T-helper 1 cell treated with Interleukin-12 subunit alpha and Interleukin-12 subunit beta and Interleukin-4 antibody, amounts not matched to agents 30 ng/mL and 1 ng/mL, for 36 hours (primary cell): ENCODE measurements at regions not wholly inside any gene's neighbourhood (a gene's known extent, or its start where the extent isn't known, plus 50 kb on each side); places are given as distances from the start of the nearest gene placed in this dataset.
"Not testable (repeated sequence)": the region's sequence is repeated elsewhere in the genome, so short reads cannot be mapped to it uniquely, and the experiment has no call there.

Experiments
- intact Hi-C: fragments of 100-400 bp; cut with micrococcal nuclease; formaldehyde crosslinking; loops from one replicate; pipeline ENCODE4 v1.15.1; 2024

DNA sequence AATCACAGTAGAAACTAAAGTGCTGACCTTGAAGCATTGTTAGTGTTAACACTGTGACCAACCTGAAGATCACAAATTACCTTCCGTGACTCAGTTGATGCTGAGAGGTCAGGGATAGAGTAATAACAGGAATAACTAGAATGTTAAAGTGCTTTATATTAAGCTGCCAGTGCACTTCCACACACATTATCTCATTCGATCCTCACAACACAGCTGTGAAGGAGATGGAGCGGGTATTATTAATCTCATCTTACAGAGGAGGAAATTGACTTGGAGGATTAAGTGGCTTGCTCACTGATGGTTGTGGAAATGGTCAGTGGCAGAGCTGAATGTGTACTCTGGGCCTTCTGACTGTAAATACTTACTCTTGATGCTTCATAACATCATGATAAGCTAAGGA is 252.5 kb upstream of the DMRT1 start:
- intact Hi-C loops, result no loop called here

DNA sequence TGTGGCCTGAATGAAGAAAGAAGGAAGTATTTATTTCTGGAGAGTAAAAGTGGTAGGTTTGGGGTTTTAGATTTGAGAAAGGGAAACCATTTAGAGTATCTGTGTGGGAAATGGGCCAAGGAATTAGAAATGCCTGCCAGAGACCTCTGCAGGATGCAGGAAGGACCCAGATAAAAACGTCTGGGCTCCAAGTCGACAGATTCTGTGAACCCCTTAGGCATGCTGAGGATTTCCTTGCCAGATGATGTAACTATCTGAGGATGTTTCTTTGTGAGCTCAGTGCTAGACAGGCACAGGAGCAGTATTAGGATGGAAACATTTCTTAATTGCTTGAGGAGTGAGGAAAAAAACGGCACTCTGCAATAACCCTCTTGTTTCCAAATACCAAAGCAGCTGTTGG is 251.8 kb upstream of the DMRT1 start:
- intact Hi-C loops, result loop anchor here (5.0 kb wide), 1 partner anchor 47 kb away; no protein-coding TSS in a partner anchor

DNA sequence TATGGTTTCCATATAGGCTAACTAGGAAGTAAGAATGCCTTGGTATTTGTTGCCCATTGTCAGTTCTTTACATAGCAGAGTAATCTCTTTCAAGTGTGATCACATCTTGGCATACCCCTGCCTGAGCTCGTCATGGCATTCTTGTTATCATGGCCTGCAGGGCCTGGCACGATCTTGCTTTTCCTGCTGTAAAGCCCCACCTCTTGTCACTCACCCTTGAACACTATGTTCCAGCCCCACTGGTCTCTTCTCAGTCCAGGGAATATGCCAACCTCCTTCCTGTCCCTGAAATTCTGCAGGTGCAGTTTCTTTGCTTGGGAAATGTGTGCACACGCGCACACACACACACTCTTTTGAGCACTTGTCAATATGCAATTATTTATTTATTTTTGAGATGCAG is 250.2 kb upstream of the DMRT1 start:
- intact Hi-C loops, result loop anchor here (5.0 kb wide), 1 partner anchor 49 kb away; no protein-coding TSS in a partner anchor

DNA sequence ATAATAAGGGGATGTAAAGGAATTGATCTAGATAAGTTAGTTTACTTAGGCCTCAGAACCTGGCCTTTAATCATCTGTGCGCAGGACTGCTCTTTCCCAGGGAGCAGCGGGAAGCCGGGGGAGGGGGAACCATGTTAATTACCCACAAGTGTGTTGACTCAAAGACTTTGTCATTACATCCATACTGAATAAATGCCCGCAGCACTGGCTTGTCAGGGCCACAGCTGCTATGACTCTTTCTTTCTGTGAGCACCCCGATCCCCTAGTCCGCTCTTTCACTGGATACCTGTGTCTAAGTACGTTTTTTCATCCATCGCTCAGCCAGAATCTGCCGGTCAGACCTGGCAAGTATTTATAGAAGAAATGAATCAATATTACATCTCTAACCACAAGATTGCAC is 249.3 kb upstream of the DMRT1 start:
- intact Hi-C loops, result loop anchor here (5.0 kb wide), 1 partner anchor 50 kb away; no protein-coding TSS in a partner anchor

DNA sequence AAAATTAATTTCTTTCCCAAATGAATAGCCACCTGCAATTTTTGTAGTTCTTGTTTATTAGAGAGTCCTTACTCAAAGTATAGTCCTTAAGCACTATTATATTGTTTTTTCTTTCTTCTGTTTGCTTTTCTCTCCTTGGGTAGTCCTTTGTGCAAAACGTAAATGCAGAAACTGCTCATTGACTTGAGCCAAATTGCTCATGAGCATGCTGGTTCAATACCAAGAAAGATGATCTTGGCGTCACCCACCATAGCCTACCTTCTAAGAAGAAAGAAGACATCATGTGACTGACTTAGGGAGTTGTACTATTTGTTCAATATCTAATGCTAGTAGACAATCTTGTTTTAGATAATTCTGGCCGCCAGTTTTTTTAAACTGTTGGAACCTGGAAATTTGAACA is 248.8 kb upstream of the DMRT1 start:
- intact Hi-C loops, result loop anchor here (5.0 kb wide), 1 partner anchor 50 kb away; no protein-coding TSS in a partner anchor

DNA sequence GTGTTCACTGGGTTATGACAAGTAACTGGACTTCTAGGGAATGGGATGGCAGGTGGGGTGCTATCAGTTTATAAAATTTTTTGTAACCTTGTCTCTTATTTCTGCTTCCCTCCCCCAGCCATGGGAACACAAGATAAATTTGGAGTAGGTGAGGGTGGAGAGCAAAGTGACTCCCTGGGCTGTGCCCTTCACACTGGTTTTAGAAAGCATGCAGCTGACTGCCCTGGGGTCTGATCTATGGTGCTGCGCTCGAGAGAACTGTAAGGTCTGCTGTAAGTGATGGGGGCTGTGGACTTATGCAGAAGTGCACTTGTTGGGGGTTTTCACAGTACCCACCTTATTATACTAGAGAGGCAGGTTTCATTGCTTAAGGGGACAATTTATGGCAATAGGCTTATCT is 247.7 kb upstream of the DMRT1 start:
- intact Hi-C loops, result loop anchor here (5.0 kb wide), 1 partner anchor 52 kb away; no protein-coding TSS in a partner anchor

DNA sequence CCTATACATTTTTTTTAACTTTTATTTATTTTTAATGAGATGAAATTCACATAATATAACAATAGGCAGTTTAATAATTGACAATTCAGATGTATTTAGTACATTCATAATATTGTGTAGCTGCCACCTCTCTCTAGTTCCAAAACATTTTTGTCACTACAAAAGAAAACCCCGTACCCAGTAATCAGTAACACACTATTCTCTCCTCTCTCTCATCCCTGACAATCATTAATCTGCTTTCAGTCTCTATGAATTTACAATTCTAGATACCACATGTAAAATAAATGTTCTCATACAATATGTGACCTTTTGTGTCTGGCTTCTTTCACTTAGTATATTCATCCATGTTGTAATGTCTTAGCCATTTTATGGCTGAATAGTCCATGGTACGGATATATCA is 244.8 kb upstream of the DMRT1 start:
- intact Hi-C loops, result no loop called here

DNA sequence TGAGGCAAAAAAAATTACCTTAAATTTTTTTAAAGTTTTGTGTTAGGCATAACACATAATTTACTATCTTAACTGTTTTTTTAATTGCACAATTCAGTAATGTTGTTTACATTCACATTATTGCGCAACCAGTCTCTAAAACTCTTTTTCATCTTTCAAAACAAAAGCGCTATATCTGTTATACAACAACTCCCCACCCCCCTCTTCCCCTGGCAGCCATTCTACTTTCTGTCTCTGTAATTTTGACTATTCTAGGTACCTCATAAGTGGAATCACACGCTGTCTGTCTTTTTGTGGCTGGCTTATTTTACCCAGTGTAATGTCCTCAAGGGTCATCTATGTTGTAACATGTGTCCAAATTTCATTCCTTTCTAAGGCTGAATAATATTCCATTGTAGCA is 241.5 kb upstream of the DMRT1 start:
- intact Hi-C loops, result no loop called here

DNA sequence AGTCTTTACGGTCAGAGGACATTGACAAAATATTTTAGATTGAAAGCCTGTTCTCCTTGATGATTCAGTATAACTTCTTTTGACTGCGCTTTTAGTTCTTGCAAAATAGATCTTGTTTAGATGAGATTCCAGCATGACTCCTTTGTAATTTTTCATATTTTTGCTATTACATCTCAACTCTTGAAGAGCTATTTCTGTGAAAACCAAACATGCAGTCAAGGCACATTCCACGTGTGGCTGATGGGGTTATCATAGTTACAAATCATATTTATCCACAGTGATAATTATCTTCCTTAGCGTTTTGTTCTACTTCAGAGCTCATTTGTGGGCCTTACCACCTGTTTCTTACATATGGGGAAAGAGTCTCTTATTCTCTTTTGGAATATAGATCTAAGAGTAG is 238.8 kb upstream of the DMRT1 start:
- intact Hi-C loops, result no loop called here

DNA sequence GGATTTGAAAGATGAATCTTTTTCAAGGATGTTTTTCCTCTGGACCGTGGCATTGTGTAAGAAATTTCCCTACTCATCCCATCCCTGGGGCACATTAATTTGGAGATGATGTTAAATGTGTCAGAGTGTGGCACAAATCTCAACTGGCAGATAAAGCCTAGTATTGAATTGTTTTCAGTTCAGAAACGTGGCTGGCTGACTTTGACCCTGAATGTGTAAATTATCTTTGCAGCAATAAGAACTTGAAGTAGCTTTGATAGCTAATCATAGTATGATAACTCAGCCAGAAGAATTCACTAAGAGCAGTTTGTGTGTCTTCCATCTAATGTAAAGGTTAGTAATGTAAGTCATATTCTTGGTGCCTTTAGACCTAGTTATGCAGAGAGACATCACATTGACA is 238.4 kb upstream of the DMRT1 start:
- intact Hi-C loops, result no loop called here

DNA sequence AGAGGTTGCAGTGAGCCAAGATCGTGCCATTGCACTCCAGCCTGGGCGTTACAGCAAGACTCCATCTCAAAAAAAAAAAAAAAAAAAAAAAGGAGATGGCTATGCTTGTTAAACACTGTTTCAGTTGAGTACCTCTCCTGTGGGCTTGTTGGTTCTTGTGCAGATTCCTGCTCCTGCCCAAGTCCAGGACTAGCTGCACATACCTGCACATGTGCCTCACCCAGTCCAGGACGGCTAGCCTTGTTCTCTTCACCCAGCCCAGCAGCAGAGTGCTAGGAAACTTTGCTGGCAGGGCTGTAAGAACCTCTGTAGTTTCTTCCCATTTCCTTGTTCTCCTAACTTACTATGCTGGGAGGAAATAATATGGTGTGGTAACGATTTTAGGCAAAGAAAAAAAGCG is 234.1 kb upstream of the DMRT1 start:
- intact Hi-C loops, result no loop called here

DNA sequence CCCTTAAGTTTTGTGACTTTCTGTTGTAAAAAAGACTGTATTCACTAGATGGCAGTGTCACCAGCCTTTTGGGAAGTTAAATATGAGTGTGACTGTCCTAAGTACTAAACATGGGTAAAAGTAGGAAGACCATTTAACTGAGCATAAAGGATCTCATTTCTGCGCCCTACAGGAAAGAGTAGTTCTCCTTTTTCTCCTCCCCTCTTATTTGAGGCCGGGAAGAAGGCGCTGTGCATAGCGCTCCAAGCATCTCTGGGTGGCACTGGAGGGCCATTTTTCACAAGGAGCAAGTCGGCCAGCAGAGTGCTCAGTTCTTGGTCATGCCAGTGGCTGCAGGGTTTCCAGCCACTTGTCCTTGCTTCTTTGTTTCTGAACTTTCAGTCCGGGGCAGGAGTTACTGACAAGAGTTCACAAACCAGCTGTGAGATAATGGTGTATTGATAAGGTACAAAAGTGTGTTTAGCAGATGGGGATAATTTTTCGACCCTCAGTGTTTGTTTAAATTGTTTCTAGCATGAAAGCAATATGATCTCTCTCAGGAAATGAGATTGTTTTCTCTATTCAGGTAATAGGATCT is 227.6 kb upstream of the DMRT1 start:
- intact Hi-C loops, result loop anchor here (1.0 to 5.0 kb wide), 6 partner anchors 93 to 395 kb away; no protein-coding TSS in a partner anchor

DNA sequence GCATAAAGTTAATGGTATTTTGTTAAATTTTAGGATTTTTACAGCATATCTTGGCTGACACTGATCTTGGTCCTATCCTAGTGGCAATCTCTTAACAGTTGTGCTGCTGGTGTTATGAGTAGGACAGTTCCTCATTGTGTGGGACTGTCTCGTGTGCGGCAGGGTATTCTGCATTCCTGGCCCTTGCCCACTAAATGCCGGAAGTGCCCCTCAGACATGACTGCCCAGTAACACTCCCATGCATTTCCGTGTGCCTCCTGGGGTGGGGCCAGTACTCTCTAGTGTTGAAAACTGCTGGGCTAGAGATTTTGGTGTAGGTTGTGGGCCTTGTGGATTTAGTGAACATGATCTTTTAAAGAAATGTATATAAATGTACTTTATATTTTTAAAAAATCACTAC is 227.1 kb upstream of the DMRT1 start:
- intact Hi-C loops, result loop anchor here (5.0 kb wide), 1 partner anchor 93 kb away; no protein-coding TSS in a partner anchor

DNA sequence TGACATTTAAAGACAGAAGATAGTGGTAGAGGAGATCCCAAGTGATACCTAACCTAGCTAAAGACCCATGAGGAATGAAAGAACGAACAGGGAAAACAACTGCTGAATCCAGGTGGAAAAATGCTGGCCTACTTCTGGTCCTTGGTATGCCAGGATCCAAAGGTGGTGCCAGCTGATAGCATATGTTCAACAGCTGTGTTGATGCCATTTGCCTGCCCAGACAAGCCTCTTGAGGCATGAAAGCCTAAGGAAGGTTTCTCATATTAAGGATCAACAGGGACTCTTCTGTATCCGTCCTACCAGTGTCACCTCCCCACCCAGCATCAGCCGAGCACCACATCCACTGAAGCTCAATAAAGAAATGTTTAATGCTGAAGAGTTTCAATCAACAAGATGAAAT is 225.7 kb upstream of the DMRT1 start:
- intact Hi-C loops, result no loop called here

DNA sequence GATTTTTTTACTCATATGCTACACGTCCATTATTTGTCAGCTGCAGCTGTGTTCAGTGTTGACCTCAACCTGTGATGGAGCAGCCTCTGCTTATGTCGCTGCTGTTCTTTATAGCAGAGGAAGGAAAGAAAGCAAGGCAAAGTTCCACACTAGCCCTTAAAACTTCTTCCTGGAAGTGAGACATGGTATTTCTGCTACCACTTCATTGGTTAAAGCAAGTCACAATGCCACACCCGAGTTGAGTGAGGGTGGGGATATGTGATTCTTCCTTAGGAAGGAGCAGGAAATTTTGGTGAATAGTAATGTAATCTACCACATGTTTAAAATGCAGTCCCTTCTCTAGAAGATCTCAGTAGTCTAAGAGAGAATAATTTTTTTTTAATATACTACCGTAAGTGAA is 224.8 kb upstream of the DMRT1 start:
- intact Hi-C loops, result no loop called here

DNA sequence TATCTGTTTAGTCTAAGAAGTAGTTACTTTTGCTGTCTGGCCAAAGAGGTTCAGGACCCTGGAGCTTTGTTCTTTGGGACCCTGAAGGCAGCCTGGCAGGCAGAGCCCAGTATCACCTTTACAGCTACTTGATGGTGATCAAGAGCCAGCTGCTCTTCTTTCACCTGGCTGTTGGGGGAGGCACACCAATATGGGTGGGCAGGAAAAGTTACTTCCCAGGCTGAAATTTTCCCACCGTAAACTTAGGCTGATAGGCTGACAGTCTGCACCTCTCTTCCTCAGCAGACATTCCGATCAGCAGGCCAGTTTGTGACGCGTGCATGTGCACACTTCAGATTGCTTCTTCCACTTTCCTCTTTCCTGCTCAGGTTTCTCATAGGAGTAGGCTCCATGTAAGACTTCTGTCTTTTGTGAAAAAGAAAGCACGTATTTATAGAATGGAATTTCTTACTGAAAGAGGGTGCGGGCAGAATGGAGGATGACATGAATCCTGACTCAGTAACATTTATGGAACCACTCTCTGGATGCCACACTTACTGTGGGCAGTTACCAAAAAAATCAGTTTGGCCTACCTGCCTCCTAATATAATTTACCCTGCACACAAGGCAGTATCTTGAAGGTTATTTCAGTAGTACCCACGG is 223.9 kb upstream of the DMRT1 start:
- intact Hi-C loops, result no loop called here

DNA sequence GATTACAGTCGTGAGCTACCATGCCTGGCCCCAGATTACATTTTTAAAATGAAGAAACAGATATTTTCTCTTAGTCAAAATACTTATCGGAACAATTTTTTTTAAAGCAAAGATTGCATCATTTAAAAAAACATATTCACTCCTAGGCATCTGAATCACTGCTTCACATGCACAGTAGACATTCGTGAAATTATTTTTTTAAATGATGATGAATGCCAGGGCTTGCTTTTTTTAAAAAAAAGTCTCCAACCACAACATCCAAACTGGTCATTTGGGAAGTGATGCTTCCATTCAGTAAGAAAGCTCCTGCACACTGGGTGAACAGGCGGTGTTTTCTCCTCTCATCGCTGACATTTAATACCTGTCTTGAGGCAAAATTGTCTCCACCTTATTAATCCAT is 223.0 kb upstream of the DMRT1 start:
- intact Hi-C loops, result no loop called here

DNA sequence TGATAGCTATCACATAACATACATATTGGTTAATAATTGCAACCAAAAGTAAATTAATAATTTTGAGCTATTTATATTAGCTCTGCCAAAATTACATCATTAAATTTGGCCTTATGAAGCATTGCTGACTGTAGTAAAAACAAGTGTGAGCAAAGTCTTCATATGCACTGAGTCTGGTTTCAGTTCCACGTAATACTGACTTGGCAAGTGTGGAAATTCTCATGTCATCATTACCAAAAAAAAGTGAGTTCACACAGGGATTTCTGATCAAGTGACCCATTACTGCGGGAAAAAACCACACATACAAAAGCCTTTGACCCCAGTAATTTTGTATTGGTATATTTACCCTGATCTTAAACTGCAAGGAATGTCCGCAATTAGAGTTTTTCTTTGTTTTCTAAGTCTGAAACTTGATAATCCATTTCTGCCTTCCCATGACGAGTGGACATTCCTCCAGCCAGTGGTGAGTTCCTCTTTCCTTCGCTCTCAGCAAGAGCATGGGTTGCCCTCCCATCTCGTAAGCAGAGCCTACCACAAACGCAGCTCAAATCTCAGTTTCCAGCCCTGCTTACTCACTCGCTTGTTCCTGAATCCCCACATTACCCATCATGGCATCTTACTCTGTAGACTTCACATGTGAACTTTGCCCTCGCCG is 220.2 kb upstream of the DMRT1 start:
- intact Hi-C loops, result no loop called here

DNA sequence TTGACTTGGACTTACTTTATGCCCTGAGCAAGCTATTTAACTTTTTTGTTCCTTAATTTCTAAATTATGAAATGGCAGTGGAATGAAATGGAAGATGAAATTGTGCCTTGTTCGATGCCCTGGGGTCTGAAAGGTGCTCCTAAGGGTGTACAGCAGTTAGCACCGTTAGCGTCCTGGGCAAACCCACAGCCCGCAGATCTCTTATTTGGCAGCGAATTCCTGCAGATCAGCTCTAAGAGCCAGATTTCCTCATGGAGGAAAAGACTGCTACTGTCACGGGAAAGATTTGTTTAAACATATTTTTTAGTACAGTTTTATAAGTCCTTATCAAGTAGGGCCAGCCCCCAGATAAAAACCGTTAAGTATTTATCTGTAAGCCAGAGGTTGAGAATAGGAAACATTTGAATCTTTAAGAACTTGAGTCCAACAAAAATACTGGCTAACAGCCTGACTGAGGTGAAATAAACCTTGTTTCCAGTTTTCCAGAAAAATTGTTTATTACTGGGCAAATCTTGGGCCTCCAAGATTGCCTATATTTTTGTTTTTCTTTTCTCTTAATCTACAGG is 216.5 kb upstream of the DMRT1 start:
- intact Hi-C loops, result no loop called here

DNA sequence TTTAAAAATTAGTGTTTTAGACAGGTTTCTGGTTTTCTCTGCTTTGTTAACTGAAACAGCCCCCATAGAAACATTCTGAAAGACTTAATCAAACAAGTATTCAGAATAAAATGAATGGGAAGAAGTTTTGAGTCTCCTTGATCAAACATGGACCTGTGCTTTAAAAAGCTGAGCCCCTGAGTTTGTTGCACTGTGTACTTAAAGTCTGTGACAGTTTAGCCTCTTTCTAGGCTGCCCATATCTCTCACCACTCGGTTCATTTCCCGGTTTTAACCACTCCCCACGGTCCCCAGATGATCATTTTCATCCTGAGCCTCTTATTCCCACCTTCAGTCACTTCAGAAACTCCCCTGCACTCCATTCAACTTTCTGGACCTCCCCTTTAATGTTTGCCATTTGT is 215.9 kb upstream of the DMRT1 start:
- intact Hi-C loops, result no loop called here

DNA sequence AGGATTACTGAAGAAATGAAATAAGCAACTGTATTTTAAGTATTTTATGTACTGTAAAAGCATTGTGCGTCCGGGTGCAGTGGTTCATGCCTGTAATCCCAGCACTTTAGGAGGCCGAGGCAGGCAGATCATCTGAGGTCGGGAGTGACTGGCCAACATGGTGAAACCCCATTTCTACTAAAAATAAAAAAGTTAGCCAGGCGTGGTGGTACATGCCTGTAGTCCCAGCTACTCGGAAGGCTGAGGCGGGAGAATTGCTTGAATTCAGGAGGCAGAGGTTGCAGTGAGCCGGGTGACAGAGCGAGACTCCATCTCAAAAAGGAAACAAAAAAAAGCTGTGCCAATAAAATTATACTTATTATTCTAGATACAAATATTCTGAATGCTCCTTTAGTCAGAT is 215.4 kb upstream of the DMRT1 start:
- intact Hi-C loops, result not testable (repeated sequence)

DNA sequence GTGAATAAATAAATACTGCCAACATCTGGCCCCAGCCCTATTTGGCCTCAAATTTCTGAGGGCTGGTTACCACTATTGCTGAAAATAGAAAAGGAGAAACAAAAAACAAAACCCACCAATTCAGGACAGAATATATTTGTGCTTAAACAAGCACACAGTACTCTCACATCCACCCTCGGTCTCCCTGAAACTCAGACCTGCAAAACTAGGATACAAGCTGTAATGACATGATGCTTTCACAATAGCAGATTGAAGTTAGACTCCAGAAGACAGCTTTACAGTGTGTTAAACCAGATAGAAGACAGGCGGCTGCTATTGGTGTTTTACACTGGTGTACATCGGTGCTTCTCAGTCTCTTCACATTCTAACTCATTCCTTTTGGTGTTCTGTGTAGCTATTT is 214.9 kb upstream of the DMRT1 start:
- intact Hi-C loops, result no loop called here
